HG02973 (cell line): ENCODE measurements at regions not wholly inside any gene's neighbourhood (a gene's known extent, or its start where the extent isn't known, plus 50 kb on each side); places are given as distances from the start of the nearest gene placed in this dataset.
"Not testable (repeated sequence)": the region's sequence is repeated elsewhere in the genome, so short reads cannot be mapped to it uniquely, and the experiment has no call there.

Experiments
- ATAC-seq: cut with Tn5 transposase; IDR thresholded peaks from one replicate; pipeline ENCODE4 v1.9.1; 2021; ENCODE audit warnings: moderate library complexity; ENCODE audit not compliant: unreplicated experiment

DNA sequence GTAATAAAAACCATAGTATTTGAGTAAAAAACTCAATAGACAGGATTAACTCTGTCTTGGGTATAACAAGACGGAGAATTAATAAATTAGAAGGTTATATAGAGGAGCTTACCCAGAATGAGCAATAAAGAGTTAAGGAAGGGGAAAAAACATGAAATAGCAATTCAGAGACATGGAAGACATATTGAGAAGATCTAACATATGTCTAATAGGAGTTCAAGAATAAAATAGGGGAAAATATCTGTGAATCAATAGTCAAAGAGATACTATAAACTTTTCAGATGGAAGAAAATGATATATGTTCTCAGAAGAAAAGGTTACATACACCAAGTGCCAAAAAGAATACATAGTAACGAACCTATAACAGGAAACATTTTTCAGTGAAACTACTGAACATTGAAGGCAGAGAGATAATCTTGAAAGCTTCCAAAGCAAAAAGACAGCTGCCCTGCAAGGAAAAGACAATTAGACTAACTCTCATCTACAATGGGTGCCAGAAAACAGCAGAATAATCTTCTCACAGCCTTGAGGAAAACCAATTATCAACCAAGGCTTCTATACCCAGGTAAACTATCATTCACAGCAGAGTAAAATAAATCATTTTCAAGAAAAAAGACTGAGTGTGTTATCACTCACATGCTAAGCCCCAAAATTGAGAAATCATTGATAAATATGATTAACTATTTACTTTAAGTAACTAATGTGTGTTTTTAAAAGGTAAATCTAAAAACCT is 106.0 kb downstream of the ENC1 start:
- ATAC-seq = no peak

GRCh38 chr5:74530326-74531050 is 110.0 kb downstream of the ENC1 start:
- ATAC-seq = no peak

DNA sequence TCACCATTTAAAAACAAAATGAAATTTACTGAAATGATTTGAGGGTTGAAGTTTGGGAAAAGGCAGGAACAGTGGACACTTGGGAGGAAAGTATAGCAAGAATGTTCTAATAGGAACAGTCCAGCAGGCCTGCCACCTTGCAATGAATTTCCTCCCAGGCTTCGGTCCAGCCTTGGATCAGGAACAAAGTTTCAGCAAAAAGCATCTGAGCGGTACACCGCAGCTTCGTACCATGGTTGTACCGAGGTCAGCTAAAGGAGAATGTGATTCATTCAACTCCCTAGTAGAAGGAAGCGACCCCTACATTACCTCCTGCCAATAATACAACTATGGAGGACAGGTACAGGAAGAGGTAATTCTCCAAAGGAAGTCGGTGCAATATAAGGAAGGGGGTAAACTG is 111.4 kb downstream of the ENC1 start:
- ATAC-seq = no peak

GRCh38 chr5:74526111-74526510 is 114.4 kb downstream of the ENC1 start:
- no peak for ATAC-seq

GRCh38 chr5:74524767-74525166 is 115.8 kb downstream of the ENC1 start:
- ATAC-seq = not testable (repeated sequence)

DNA sequence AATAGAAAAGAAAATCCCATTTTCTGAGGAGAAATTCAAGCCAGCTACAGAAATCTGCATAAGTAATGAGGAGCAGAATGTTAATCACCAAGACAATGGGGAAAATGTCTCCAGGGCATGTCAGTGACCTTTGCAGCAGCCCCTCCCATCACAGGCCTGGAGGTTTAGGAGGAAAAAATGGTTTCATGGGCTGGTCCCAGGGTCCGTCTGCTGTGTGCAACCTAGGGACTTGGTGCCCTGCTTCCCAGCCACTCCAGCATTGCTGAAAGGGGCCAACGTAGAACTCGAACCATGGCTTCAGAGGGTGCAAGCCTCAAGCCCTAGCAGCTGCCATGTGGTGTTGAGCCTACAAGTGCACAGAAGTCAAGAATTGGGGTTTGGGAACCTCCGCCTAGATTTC is 116.8 kb downstream of the ENC1 start:
- ATAC-seq = not testable (repeated sequence)

- ATAC-seq = not testable (repeated sequence)
Measured at GRCh38 chr5:74522838-74523237, 117.7 kb downstream of the ENC1 start.

GRCh38 chr5:74521401-74521800 is 119.1 kb downstream of the ENC1 start:
- no peak for ATAC-seq

DNA sequence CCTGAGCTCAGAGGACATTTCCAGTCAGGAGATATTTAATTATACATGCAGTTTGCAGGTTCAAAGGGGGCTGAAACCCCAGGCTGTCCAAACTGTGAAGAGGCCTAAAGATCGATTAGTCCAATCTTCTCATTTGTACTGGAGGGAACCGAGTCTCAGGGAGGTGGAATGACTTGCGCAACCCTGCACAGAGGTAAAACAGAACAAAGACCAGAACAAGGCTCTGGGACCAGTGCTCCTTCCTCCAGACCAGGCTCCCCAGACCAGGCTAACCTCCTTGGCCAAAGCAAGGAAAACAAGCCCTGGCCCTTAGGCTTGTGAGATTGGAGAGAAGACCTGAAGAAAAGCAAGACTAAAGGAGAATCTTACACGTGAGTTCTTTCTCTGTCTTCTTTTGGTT is 120.8 kb downstream of the ENC1 start:
- ATAC-seq = no peak

GRCh38 chr5:74519161-74519571 is 121.4 kb downstream of the ENC1 start:
- no peak for ATAC-seq

GRCh38 chr5:74517700-74518099 is 122.8 kb downstream of the ENC1 start:
- no peak for ATAC-seq

- no peak for ATAC-seq
Measured at GRCh38 chr5:74516211-74516636, 124.3 kb downstream of the ENC1 start.

- no peak for ATAC-seq
Measured at GRCh38 chr5:74514888-74515551, 125.5 kb downstream of the ENC1 start.

DNA sequence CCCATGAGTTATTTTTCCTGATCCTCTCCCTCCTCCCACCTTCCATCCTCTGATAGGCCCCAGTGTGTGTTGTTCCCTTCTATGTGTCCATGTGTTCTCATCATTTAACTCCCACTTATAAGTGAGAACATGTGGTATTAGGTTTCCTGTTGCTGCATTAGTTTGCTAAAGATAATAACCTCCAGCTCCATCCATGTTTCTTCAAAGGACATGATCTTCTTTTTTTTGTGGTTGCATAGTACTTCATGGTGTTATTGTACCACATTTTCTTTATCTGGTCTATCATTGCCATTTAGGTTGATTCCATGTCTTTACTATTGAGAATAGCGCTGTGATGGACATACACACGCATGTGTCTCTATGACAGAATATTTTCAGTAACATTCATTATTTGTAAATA is 128.8 kb downstream of the ENC1 start:
- ATAC-seq = not testable (repeated sequence)

DNA sequence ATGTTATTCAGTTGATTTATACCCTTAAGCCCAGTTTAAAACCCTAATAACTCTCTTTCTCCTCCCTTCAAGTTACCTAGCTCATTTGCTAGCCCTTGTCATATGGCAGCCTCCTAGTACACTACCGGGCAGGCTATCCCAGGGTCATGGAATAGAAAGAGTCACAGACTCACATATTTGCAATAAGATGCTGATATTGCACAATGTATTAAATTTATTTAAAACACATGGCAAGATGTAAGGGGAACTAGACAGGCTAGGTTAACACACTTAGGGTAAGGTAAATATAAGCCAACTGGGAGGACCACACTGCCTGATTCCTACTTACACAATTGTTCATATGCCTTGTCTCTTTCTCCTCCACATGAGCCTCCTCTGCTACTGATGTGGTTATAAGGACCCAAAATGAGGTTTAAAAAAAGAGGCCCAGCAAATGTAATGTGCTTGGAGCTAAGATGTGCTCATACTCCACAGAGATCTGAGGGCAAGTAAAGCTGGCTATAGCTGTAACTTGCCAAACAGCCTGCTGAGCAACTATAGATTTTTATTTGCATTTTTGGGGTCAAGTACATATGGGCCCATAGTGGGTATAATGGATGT is 130.0 kb downstream of the ENC1 start:
- ATAC-seq = no peak

DNA sequence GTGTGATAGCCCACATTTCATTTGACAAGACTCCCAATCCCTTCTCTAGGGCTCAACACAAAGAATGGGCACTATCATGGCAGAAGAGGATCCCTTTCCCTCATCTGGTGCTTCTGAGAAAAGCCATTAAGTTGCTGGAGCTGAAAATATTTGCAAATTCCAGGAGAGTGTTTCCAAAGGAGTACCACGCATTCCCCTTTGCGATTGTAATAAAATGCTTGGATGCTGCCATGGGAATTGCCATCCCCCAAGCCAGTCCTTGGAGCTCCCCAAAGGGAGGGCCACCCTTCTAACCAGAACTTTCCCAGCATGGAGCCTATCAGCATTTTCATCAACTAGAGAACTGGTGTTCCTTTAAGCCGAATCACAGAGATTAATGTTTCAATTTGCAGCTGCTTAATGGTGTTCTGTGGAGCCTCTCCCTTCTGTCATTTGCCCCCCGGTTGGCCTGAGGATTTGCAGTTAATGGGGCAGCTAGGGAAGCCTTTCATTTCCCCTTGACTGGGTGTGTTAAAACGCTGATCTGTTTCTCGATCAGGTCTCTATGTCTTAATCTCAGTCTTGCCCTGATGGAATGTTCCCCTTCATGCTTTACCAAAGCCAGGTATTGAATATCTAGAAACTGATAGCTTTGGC is 133.0 kb downstream of the ENC1 start:
- ATAC-seq = no peak

- no peak for ATAC-seq
Measured at GRCh38 chr5:74506119-74506518, 134.4 kb downstream of the ENC1 start.

DNA sequence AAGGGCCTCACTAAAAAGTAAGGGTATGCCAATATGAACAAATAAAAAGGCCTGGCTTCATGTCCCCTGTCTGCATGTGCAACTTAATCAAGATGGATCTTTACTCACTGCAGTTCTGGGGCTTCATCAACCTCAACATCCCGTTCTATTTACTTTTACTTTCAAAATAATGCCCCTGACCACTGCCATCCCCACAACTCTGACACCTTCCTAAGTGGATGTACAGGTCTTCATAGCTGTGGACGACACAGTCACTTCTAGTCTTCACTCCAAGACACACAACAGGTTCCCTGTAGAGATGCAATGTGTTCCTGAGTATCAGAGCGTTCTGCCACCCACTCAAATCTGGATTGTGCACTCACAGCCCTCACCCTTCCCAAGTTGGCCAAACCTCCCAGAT is 136.1 kb downstream of the ENC1 start:
- no peak for ATAC-seq

DNA sequence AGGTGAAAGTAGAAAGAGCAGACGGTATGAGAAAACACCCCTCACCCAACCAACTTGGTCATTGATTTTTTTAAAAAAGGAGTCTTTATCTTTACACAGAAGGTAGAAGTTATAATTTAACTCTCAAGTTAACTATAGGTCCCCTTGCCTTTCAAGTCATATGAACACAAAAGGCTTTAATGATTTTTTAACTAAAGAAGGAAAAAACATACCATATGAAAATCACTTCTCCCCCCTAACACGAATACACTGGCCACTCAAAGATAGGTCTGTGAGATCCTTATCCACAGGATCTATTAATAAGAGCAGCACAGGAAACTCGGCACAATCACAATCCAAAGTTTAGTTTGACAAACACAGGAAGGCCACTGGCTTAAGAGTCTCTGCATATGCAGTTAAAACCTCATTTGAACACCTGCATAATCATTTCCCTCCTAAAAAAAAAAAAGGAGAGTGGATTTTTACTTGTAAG is 138.0 kb downstream of the ENC1 start:
- no peak for ATAC-seq

DNA sequence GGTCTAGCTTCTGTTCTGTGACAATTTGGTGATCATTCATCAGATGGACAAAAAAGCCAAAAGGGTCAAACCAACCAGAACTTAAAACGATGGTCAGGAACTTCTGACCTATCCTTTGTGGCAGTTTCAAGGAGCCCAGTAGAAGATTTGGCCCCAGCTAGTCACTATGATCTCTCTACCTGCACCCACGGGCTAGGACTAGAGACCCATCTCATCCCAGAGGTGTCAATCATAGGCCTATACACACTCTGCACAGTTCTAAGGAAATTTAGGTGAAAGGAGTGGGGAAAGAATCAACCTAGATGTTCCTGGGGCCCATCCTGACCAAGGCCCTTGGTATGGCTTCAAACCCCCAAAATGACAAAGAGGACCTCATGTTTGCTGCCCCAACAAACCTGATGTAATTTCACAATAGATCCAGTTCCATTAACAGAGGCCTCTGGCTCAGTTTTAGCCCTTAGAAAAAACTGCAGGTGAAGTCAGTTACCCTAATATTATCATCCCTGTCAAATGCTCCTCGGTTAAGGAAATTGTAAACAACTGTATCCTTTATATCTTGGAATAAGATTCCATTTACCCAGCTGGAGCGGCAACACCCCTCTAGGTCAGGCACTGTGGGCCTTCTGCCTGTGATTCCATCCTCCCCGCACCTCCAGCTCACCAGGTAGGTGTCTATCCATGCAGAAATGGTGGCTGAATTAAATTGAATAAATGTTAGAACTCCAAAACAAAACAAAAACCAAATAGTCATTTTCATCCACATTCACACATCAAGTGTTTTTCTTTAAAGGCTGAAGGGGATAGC is 138.7 kb downstream of the ENC1 start:
- ATAC-seq = no peak
